ENCODE measurements at regions not wholly inside any gene's neighbourhood (a gene's known extent, or its start where the extent isn't known, plus 50 kb on each side); places are given as distances from the start of the nearest gene placed in this dataset.

- no peak for DNase-seq (ENCODE audit: low read depth in 2 of 2)
- no peak overlapping the region for H3K4me3 ChIP-seq (replicated peaks in 1 of 2; ENCODE audit: low read depth in 2 of 2, low read length in 2 of 2)
- TF ChIP-seq CTCF (IDR thresholded peaks at IDR 0.05; ENCODE audit: low read depth, low read length), result no peak
Observed at GRCh38 chr4:30350288-30350687, 369.9 kb upstream of the PCDH7 start.

- no peak for DNase-seq (ENCODE audit: low read depth in 2 of 2)
- TF ChIP-seq CTCF (IDR thresholded peaks at IDR 0.05; ENCODE audit: low read depth, low read length), result no peak
- H3K4me3 ChIP-seq (replicated peaks in 1 of 2; ENCODE audit: low read depth in 2 of 2, low read length in 2 of 2), result no peak overlapping the region
Observed at GRCh38 chr4:30354605-30355004, 365.6 kb upstream of the PCDH7 start.

GRCh38 chr4:30362436-30362835, 357.7 kb upstream of the PCDH7 start:
- no peak for DNase-seq (ENCODE audit: low read depth in 2 of 2)
- TF ChIP-seq CTCF (IDR thresholded peaks at IDR 0.05; ENCODE audit: low read depth, low read length), result no peak
- H3K4me3 ChIP-seq (replicated peaks in 1 of 2; ENCODE audit: low read depth in 2 of 2, low read length in 2 of 2), result no peak overlapping the region

GRCh38 chr4:30370105-30370504, 350.1 kb upstream of the PCDH7 start:
- TF ChIP-seq CTCF (IDR thresholded peaks at IDR 0.05; ENCODE audit: low read depth, low read length), result no peak
- DNase-seq (ENCODE audit: low read depth in 2 of 2), result no peak
- no peak overlapping the region for H3K4me3 ChIP-seq (replicated peaks in 1 of 2; ENCODE audit: low read depth in 2 of 2, low read length in 2 of 2)

GRCh38 chr4:30380404-30380998, 339.7 kb upstream of the PCDH7 start:
- peak; percentile 75 to 84 for DNase-seq (ENCODE audit: low read depth in 2 of 2)

GRCh38 chr4:30385650-30386049, 334.5 kb upstream of the PCDH7 start:
- no peak for TF ChIP-seq CTCF (IDR thresholded peaks at IDR 0.05; ENCODE audit: low read depth, low read length)
- no peak for DNase-seq (ENCODE audit: low read depth in 2 of 2)
- no peak overlapping the region for H3K4me3 ChIP-seq (replicated peaks in 1 of 2; ENCODE audit: low read depth in 2 of 2, low read length in 2 of 2)

More at GRCh38 chr4:30380404-30380998, 339.7 kb upstream of the PCDH7 start:
- H3K4me3 ChIP-seq (replicated peaks in 1 of 2; ENCODE audit: low read depth in 2 of 2, low read length in 2 of 2), result no peak overlapping the region
- peak; percentile 94 for TF ChIP-seq CTCF (IDR thresholded peaks at IDR 0.05; ENCODE audit: low read depth, low read length)

All from cardiac fibroblast (primary cell).